Cardiac fibroblast (primary cell): ENCODE measurements at regions not wholly inside any gene's neighbourhood (a gene's known extent, or its start where the extent isn't known, plus 50 kb on each side); places are given as distances from the start of the nearest gene placed in this dataset.

Source experiments
- DNase-seq, 2 donors: peaks; one replicate each; pipeline versions ENCODE4 v3.0.0 to v3.0.0-alpha.2; 2010; ENCODE audit warnings: low read depth in 2 of 2
- H3K4me3 ChIP-seq, 2 donors: replicated peaks in 1 of 2; 1 replicate in 1 of 2; 2 replicates in 1 of 2; pipeline ENCODE4 v1.5.1; 2011; ENCODE audit warnings: low read depth in 2 of 2, low read length in 2 of 2, mild to moderate bottlenecking in 2 of 2, moderate library complexity in 1 of 2
- CTCF ChIP-seq: IDR thresholded peaks from one replicate; pipeline ENCODE4 v1.5.1; 2011; ENCODE audit warnings: low read depth, mild to moderate bottlenecking, low read length, inconsistent platforms

- no peak for TF ChIP-seq CTCF
- no peak overlapping the region for H3K4me3 ChIP-seq
- DNase-seq: peak; percentile 44 to 50
These were observed 110.7 kb upstream of the ADGRF1 start for GRCh38 chr6:47152666-47153403.

- TF ChIP-seq CTCF: no peak
- DNase-seq: no peak
- no peak overlapping the region for H3K4me3 ChIP-seq
These were observed 109.2 kb upstream of the ADGRF1 start for GRCh38 chr6:47151232-47151898.

GRCh38 chr6:47149554-47149953 is 107.4 kb upstream of the ADGRF1 start:
- no peak for DNase-seq
- TF ChIP-seq CTCF: no peak
- no peak overlapping the region for H3K4me3 ChIP-seq

GRCh38 chr6:47149066-47149465 is 106.9 kb upstream of the ADGRF1 start:
- no peak for DNase-seq
- H3K4me3 ChIP-seq: no peak overlapping the region
- no peak for TF ChIP-seq CTCF

GRCh38 chr6:47147836-47148344 is 105.8 kb upstream of the ADGRF1 start:
- H3K4me3 ChIP-seq: no peak overlapping the region
- TF ChIP-seq CTCF: no peak
- peak in 1 of 2 donors; percentile 33 for DNase-seq

- DNase-seq: peak in 1 of 2 donors; percentile 31
- TF ChIP-seq CTCF: no peak
- H3K4me3 ChIP-seq: no peak overlapping the region
These were observed 105.1 kb upstream of the ADGRF1 start for GRCh38 chr6:47147175-47147727.
